HG03442 (cell line): ENCODE measurements at regions not wholly inside any gene's neighbourhood (a gene's known extent, or its start where the extent isn't known, plus 50 kb on each side); places are given as distances from the start of the nearest gene placed in this dataset.
A peak's percentile ranks its signal among the peaks of the same experiment; 100 is the strongest.

Experiments
- ATAC-seq: cut with Tn5 transposase; IDR thresholded peaks from one replicate; pipeline ENCODE4 v1.9.1; 2021; ENCODE audit warnings: mild to moderate bottlenecking, moderate library complexity; ENCODE audit not compliant: unreplicated experiment

DNA sequence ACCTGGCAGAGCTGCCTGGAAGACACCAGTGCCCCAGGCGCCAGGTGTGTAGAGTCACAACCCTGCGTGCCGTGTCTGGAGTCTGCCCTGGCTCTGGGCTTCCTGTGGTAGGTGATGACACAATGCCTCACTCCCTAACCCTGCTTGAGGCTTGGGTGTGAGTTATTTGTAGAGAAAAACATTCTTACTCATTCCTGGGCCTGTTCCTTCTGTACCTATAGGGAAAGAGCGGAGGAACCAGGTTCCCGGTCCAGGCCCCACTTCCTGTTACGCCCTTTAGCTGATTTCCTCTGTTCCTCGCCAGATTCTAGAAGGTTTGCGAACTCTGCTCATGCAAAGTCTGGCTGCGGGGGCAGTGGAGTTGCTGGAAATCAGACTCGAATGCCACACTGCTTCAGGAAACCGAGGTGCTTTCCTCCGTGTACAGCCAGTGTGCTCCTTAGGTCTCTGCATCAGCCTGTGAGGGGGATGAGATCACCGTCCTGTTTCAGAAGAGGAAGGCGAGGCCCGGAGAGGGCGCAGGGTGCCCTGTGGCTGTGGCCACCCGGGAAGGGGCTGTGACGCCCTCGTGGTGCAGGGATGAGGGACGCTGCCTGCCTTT is 67.1 kb upstream of the DUSP22 start:
- peak; percentile 23 for ATAC-seq

DNA sequence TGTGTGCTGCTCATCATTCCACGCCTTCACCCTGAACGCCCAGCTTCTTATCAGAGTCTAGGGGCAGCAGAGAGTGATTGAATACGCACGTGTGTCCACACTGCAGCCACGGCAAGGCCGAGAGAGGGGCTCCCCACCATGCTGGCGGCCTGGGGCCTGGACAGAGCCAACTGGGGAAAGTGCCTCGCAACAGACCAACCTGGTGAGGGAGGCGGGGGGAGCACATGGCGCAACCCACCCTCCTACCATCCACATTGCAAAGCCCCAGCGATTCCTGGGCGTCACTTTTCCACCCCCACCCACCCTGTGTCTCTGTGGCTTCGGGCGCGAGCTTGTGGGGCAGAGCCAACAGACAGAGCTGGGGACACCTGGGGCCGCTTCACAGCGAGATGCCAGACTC is 66.4 kb upstream of the DUSP22 start:
- no peak for ATAC-seq

DNA sequence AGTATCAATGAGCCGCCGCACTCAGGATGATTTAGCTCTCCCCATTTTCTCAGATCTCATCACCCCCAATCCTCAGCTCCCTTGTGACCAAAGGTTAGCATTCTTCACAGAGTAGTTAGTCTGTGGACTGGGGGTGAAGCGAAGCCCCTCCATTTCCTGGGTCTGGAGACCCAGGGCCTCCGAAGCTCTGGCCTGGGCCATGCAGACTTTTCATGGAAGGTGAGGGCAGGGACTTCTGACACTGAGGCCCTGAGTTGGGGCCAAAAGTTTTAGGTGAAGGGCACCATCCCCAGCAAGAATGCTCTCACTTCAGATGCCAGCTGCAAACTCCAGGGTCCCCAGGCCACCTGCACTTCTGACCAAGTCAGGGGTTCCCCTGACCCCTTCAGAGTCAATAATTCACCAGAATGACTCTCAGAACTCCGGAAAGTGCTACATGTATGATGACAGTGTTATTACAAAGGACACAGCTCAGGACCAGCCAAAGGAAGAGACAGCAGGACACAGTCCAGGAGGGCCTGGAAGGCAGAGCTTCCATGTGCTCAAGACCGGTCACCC is 65.7 kb upstream of the DUSP22 start:
- no peak for ATAC-seq

DNA sequence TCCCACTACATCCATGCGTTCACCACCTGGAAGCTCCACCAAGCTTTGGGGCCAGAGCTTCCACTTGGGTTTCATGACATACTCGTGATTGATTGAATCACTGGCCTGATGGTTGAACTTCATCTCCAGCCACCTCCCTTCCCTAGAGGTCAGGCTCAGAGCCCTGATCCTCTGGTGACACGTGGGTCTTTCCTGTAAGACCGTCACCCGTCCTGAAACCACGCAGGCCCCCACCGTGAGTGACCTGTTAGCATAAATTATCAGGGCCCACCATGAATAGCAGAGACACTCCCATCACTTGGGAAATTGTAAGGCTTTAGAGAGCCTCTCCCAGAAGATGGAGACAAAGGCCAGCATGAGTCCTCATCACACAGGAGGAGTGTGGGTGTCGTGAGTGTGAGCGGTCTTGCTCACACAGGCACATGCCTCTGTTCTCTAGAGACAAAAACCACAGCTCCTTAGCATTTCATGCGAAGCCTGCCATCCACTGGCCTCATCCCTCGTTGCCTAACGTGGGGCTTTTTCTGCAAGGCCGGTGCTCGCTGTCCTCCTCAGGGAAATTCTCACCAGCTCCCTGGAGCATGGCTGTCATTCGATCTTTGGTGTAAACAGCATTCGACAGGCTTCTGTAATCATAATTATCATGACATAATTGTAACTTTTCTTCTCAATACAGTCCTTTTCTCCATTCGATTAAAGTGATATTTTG is 65.1 kb upstream of the DUSP22 start:
- peak; percentile 29 for ATAC-seq

DNA sequence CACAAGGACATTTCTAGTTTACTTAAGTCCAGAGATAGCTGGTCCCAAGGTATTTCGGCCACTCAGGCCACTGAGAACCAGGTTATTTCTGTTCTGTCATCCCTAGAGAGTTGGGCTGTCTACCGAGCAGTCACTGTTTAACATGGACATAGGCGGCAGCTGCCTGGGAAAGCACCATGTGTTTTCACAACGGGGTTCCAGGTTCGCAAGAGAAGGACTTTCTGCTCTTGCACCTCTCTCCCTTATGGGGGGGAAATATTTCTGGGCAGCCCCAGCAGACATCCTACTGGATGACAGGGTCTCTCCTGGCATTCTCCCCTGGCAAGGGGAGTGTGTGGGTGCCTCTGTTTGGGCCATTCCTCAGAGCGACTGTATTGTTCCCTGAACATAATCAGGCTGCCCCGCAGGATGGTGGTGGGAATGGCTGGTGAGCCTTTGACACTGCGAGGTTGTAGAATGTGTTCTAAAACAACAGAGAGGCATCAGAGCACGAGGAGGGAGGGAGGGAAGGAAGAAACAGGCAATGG is 64.4 kb upstream of the DUSP22 start:
- ATAC-seq = peak; percentile 20

DNA sequence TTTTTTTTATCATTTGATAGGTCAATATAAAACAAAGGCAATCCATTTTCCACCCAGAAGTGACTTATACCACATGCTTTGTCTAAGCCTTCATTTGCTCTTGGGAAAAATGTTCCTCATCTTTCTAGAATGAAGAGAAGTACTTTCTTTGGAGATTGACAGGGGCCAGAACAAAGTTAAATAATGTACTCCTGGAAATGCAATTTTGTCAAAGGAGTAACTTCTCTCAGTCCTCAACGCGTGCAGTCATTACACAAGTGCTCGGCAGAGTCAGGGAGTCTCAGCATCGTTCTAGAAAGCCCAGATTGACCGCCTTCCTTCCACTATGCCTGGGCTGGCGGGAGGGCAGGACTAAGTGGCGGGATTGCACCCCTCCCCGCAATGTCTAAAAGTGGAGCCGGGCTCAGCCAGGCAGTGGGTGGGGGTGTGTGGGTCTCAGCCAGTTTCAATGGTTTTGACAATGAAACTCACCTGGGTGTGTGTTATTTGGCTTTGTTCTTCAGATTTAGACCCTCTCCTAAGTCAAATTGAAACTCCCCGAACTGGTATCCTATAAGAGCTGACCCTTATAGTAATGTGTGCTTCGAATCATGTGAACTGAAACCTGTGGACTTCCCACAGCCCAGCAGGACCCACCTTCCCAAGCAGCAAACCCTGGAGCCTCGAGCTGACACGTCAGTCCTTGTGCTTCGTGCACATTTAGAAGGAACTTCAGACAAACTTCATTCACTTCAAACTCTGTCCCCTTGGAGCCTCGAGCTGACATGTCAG is 63.2 kb upstream of the DUSP22 start:
- peak; percentile 35 for ATAC-seq

DNA sequence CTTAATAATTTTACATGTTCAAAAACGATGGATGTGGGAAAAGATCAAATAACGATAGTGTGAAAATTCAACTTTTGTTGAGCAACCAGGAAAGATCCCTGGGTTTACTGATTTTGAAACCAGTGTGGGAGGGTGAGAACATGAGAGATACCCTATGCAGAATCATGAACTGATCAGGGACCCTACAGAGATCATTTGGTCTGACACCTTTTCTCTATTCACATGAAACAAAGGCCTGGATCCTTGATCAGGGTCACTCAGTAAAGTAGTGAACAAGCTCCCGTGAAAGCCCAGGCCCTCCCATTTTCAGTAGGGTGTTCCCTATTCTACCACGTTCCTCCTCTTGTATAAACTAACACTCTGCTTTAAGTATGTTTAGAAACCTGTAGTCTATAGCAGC is 60.5 kb upstream of the DUSP22 start:
- no peak for ATAC-seq

DNA sequence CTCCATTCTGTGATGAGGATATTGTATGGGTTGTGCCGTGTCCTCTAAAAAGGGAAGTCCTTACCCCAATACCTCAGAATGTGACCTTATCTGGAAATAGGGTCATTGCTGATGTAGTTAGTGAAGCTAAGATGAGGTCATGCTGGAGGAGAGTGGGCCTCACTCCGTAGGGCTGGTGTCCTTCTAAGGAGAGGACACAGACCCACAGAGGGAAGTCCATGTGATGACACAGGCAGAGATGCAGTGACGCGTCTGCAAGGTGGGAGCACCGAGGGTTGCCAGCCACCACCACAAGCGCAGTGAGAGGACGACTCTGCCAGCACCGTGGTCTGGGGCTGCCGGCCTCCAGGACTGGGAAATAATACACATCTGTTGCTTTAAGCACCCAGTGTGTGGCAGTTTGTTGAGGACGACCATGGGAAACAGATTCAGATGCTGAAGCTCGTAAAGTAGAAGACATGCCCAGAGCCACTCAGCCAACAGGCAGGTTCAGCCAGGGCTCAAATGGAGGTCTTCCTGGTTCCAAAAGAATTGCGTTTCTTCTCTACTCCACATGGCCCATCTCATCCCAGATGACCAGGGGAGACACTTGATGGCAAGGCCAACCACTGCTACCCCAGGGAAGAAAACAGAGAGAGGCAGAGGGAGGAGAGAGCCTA is 59.2 kb upstream of the DUSP22 start:
- no peak for ATAC-seq

DNA sequence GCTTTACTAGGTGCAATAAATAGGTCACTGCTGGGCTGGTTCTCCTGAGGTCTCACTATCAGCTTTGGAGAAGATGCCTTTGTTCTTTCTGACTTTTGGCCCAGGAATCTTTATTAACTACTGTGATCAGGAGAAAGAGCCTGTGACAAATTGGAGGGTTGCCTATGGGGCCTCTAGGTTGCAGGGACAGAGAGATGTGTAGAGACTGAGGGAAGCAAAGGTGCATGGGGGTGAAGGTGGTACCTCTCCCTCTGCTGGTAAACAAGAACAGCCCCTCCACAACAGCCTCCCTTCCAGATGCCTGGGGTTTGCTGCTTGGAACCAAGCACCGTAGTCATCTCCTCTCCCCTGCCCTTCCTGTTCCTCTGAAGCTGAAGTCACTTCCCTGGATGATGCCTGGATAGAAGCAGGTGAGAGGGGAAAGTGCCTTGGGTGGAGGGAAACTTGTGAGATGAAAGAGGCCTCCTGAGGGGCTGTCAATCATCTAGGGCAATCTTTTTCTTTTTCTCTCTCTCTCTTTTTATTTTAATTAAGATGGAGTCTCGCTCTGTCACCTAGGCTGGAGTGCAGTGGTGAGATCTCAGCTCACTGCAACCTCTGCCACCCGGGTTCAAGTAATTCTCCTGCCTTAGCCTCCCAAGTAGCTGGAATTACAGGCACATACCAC is 57.4 kb upstream of the DUSP22 start:
- ATAC-seq = no peak

DNA sequence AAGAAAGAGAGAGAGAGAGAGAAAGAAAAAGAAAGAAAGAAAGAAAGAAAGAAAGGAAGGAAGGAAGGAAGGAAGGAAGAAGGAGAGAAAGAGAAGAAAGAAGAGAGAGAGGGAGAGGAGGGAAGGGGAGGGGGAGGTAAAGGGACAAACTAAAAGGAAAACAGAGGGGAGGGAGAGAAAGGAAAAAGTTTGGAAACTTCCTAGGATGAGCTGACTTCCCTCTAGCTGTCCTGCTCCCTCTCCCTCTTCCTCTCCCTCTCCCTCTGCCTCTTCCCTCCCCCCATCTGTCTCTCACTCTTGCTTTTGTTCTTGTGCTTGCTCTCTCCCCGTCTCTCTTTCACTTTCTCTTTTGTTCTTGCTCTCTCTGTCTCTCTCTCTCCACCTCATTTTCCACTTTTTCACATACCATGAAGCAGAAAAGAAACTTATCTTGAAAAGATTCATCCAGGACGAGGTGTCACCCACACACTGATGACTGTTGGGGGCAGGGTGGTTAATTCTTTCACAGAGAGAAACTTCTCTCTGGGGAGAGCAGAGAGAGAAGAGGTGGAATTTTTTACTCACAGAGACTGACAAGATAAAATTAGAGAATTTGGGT is 56.4 kb upstream of the DUSP22 start:
- peak; percentile 52 for ATAC-seq

DNA sequence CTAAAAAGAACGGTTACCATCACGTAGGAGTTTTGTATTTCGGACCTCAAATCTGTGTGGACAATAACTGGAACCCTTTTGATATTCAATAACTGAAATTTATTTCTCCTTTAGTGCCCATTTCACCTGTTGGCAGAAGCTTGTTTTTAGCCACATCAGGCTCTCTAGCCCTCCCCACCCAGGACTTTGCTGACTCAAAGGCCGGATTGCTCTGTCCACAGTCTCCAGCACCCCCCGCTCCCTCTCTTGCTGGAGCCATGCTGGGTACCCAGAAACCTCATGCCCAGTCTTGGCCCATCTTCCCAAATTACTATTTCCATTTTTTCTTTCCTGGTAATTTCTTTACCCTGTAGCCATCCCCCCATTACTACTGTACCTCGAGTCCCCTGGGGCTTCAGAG is 55.8 kb upstream of the DUSP22 start:
- no peak for ATAC-seq

DNA sequence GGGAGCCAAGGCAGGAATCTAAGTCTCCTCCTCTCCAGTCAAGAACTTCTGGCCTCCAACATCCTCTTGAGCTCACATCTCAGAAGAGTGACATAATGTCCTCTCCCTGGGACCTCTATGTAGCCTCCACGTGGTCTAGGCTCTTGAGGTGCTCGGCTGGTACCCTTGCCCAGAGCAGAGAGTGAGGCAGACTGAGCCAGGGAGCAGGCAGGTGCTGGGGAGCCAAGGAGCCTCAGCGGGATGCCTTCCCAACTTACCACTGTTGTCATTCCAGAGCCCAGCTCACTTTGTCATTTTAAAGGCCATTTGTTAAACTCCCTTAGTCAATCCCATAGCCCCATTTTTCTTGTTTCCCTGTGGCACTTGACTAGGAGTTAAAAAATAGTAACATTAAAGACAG is 52.1 kb upstream of the DUSP22 start:
- no peak for ATAC-seq

DNA sequence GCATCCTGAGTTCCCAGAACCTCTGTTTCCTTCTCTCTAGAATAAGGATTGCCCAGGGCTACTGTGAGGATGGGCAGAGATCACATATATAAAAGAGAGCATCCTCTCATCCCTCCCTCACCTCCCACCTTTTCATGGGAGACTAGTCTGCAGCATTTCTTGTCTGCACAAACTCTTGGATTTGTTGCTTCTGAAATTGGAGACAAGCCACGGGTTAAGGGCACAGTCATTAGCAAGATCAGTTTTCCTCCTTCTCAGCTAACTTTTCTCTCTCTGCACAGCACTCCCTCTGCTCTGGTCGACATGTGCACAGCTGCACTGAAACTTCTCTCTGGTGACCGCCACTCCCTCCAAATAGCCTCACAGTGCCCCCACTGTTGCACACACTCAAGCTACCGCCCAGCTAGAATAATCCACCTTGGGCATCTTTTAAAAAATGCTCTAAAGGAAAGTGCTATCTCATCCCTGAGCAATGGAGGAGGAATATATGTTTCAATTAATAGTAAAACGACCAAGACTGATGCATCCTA is 50.9 kb upstream of the DUSP22 start:
- no peak for ATAC-seq
